H9 (cell line): ENCODE measurements at regions not wholly inside any gene's neighbourhood (a gene's known extent, or its start where the extent isn't known, plus 50 kb on each side); places are given as distances from the start of the nearest gene placed in this dataset.

Experiments
- DNase-seq: peaks from one replicate; pipeline ENCODE4 v3.0.0-alpha.2; 2017
- H2AFZ ChIP-seq: one replicate; pipeline ENCODE4 v1.6.1; 2013; ENCODE audit warnings: mild to moderate bottlenecking, low read length, control low read depth, moderate library complexity
- H2AK5ac ChIP-seq: 2 replicates; pipeline ENCODE4 v1.6.1; 2013; ENCODE audit warnings: low read length, control low read depth, mixed read lengths; ENCODE audit not compliant: insufficient read length
- H2BK120ac ChIP-seq: one replicate; pipeline ENCODE4 v1.6.1; 2013; ENCODE audit warnings: low read depth, mild to moderate bottlenecking, low read length, control low read depth, inconsistent platforms; ENCODE audit not compliant: poor library complexity, severe bottlenecking
- H2BK12ac ChIP-seq: 2 replicates; pipeline ENCODE4 v1.6.1; 2013; ENCODE audit warnings: low read length, control low read depth, mixed read lengths, low read depth; ENCODE audit not compliant: insufficient read length
- H2BK15ac ChIP-seq: 2 replicates; pipeline ENCODE4 v1.6.1; 2013; ENCODE audit warnings: low read depth, low read length, control low read depth
- H2BK20ac ChIP-seq: one replicate; pipeline ENCODE4 v1.6.1; 2013; ENCODE audit warnings: low read depth, mild to moderate bottlenecking, low read length, control low read depth, inconsistent platforms; ENCODE audit not compliant: poor library complexity, severe bottlenecking
- H2BK5ac ChIP-seq: 2 replicates; pipeline ENCODE4 v1.6.1; 2013; ENCODE audit warnings: low read length, control low read depth, mixed read lengths; ENCODE audit not compliant: insufficient read length
- H3K14ac ChIP-seq: 2 replicates; pipeline ENCODE4 v1.6.1; 2013; ENCODE audit warnings: low read length, control low read depth; ENCODE audit not compliant: insufficient read depth
- H3K18ac ChIP-seq: 2 replicates; pipeline ENCODE4 v1.6.1; 2013; ENCODE audit warnings: low read depth, mild to moderate bottlenecking, mixed read lengths, low read length, control low read depth; ENCODE audit not compliant: insufficient read length
- H3K23ac ChIP-seq: 2 replicates; pipeline ENCODE4 v1.6.1; 2013; ENCODE audit warnings: low read length, control low read depth, mixed read lengths, low read depth; ENCODE audit not compliant: insufficient read length
- H3K23me2 ChIP-seq: 2 replicates; pipeline ENCODE4 v1.6.1; 2013; ENCODE audit warnings: low read depth, mild to moderate bottlenecking, mixed read lengths, low read length, control low read depth; ENCODE audit not compliant: insufficient read length, poor library complexity, severe bottlenecking
- H3K27ac ChIP-seq: 2 replicates; pipeline ENCODE4 v1.5.1; 2013; ENCODE audit warnings: low read length, control low read depth, mixed read lengths, low read depth; ENCODE audit not compliant: insufficient read length
- H3K27me3 ChIP-seq: 2 replicates; pipeline ENCODE4 v1.6.1; 2013; ENCODE audit warnings: low read length, control low read depth, inconsistent platforms; ENCODE audit not compliant: insufficient read depth
- H3K4ac ChIP-seq: 2 replicates; pipeline ENCODE4 v1.6.1; 2013; ENCODE audit warnings: low read depth, mild to moderate bottlenecking, control low read depth, inconsistent platforms, low read length, moderate library complexity
- H3K4me1 ChIP-seq: 2 replicates; pipeline ENCODE4 v1.6.1; 2013; ENCODE audit warnings: low read length, control low read depth, inconsistent platforms; ENCODE audit not compliant: insufficient read depth
- H3K4me2 ChIP-seq: 2 replicates; pipeline ENCODE4 v1.6.1; 2013; ENCODE audit warnings: low read length, control low read depth, mixed read lengths; ENCODE audit not compliant: insufficient read length, insufficient read depth
- H3K56ac ChIP-seq: 2 replicates; pipeline ENCODE4 v1.6.1; 2013; ENCODE audit warnings: low read depth, mild to moderate bottlenecking, mixed read lengths, low read length, control low read depth; ENCODE audit not compliant: insufficient read length
- H3K79me1 ChIP-seq: 2 replicates; pipeline ENCODE4 v1.6.1; 2013; ENCODE audit warnings: low read depth, mild to moderate bottlenecking, moderate library complexity, low read length, control low read depth, inconsistent platforms; ENCODE audit not compliant: insufficient read depth, poor library complexity, severe bottlenecking
- H3K79me2 ChIP-seq: 2 replicates; pipeline ENCODE4 v1.6.1; 2013; ENCODE audit warnings: low read length, control low read depth, inconsistent platforms; ENCODE audit not compliant: insufficient read depth
- H3K9ac ChIP-seq: 2 replicates; pipeline ENCODE4 v1.6.1; 2013; ENCODE audit warnings: low read length, control low read depth, mixed read lengths; ENCODE audit not compliant: insufficient read length; ENCODE audit errors: extremely low read depth
- H3K9me3 ChIP-seq: one replicate; pipeline ENCODE4 v1.6.1; 2013; ENCODE audit warnings: low read depth, low read length, inconsistent platforms; ENCODE audit not compliant: control insufficient read depth
- H3T11ph ChIP-seq: one replicate; pipeline ENCODE4 v1.6.1; 2013; ENCODE audit warnings: mild to moderate bottlenecking, low read length, control low read depth, inconsistent platforms
- H4K20me1 ChIP-seq: one replicate; pipeline ENCODE4 v1.6.1; 2013; ENCODE audit not compliant: control insufficient read depth, insufficient read length, insufficient read depth
- H4K5ac ChIP-seq: 2 replicates; pipeline ENCODE4 v1.6.1; 2013; ENCODE audit warnings: low read depth, mild to moderate bottlenecking, mixed read lengths, low read length, control low read depth; ENCODE audit not compliant: insufficient read length
- H4K8ac ChIP-seq: replicated peaks from 2 replicates; pipeline ENCODE4 v1.6.1; 2013; ENCODE audit warnings: low read length, control low read depth, mixed read lengths, low read depth; ENCODE audit not compliant: insufficient read length
- H4K91ac ChIP-seq: 2 replicates; pipeline ENCODE4 v1.6.1; 2013; ENCODE audit warnings: low read depth, mild to moderate bottlenecking, moderate library complexity, mixed read lengths, low read length, control low read depth; ENCODE audit not compliant: insufficient read length
- H3K27ac Mint-ChIP-seq, 3 experiments: 2 replicates in 2 of 3; 3 replicates in 1 of 3; pipeline ENCODE4 v1.8.0; 2020 to 2021; ENCODE audit warnings: mixed read lengths in 3 of 3, mild to moderate bottlenecking in 1 of 3, moderate library complexity in 1 of 3
- H3K27me3 Mint-ChIP-seq: 2 replicates; pipeline ENCODE4 v1.8.0; 2021; ENCODE audit warnings: low read depth, mild to moderate bottlenecking, moderate library complexity, mixed read lengths
- H3K36me3 Mint-ChIP-seq, 3 experiments: 2 replicates in 2 of 3; 3 replicates in 1 of 3; pipeline ENCODE4 v1.8.0; 2020 to 2021; ENCODE audit warnings: low read depth in 3 of 3, mixed read lengths in 3 of 3; ENCODE audit not compliant: insufficient read depth in 1 of 3
- H3K4me1 Mint-ChIP-seq, 2 experiments: 2 replicates each; pipeline ENCODE4 v1.8.0; 2020; ENCODE audit warnings: mixed read lengths in 2 of 2
- H3K4me3 Mint-ChIP-seq, 2 experiments: 2 replicates in 1 of 2; 3 replicates in 1 of 2; pipeline ENCODE4 v1.8.0; 2020 to 2021; ENCODE audit warnings: mild to moderate bottlenecking in 2 of 2, mixed read lengths in 2 of 2, moderate library complexity in 1 of 2
- H3K9me3 Mint-ChIP-seq, 2 experiments: 2 replicates in 1 of 2; 3 replicates in 1 of 2; pipeline ENCODE4 v1.8.0; 2020; ENCODE audit warnings: mild to moderate bottlenecking in 2 of 2, mixed read lengths in 2 of 2, moderate library complexity in 1 of 2
- WGBS: extraction: QIAGEN DNeasy Blood & Tissue Kit; methylation state at CpG from one replicate; pipeline ENCODE4 v1.1.7; 2013; ENCODE audit warnings: missing lambda C conversion rate, low lambda C conversion rate, mixed read lengths; ENCODE audit not compliant: insufficient read length; ENCODE audit errors: extremely low coverage; 5-methylcytosine and 5-hydroxymethylcytosine counted together
- TF ChIP-seq, protein P1 (sequence below): fragments of 200-600 bp; sonication (generic); conservative IDR thresholded peaks from 3 replicates; pipeline ENCODE4 v1.8.0; 2021; ENCODE audit warnings: antibody characterized with exemption, mild to moderate bottlenecking

DNA sequence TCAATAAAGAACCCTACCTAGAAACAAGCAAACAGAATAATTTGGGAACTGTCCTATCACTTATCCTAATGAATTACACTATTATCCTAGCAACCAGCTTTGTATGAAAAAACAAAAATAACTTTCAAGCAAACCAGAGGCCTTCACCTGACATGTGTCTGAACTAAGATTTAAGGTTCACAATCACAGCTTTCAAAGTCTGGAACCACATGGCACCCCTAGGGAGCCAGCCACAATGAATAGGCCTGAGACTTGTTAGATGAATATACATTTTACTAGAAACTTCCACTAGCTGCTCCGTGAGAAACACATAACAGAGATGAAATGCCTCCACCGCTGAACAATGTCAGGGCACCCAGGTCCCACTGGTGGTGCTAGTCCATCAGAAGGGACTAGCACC lies 65.8 kb upstream of the CYP2D6 start:
- H2AK5ac ChIP-seq, result no peak overlapping the region
- H2BK15ac ChIP-seq, result no peak overlapping the region
- H3K23me2 ChIP-seq, result no peaks in the 10 kb centered on the region
- H2AFZ ChIP-seq, result no peak overlapping the region
- no peak overlapping the region for H3K14ac ChIP-seq
- H4K20me1 ChIP-seq, result peaks cover 2% of the 10 kb centered on the region
- Mint-ChIP-seq H3K4me3 (no peak overlapping the region), H3K27me3 (no peaks in the 10 kb centered on the region; the same call in 1 of the 2 replicates), H3K4me1 (peaks cover 41 to 48% of the 10 kb centered on the region in 2 experiments), H3K9me3 (no peaks in the 10 kb centered on the region), H3K27ac (no peak overlapping the region), H3K36me3 (peaks cover 6 to 15% (median 14%) of the 10 kb centered on the region in 3 experiments; a peak in 6 of 7 replicates)
- no peak overlapping the region for H3K18ac ChIP-seq
- H2BK5ac ChIP-seq, result no peak overlapping the region
- no peak for DNase-seq
- no peak overlapping the region for H3K9ac ChIP-seq
- no peak overlapping the region for H2BK20ac ChIP-seq
- H3K56ac ChIP-seq, result no peak overlapping the region
- H3K79me1 ChIP-seq, result peaks cover 26% of the 10 kb centered on the region
- H3K23ac ChIP-seq, result no peak overlapping the region
- H4K91ac ChIP-seq, result no peak overlapping the region
- peaks cover 22% of the 10 kb centered on the region; the same call in 1 of the 2 replicates for H3K79me2 ChIP-seq
- WGBS, result no CpG with 5 or more reads among the region's 2 CpGs
- no peak overlapping the region for H3K4ac ChIP-seq
- H2BK120ac ChIP-seq, result no peak overlapping the region
- TF ChIP-seq, protein P1, sequence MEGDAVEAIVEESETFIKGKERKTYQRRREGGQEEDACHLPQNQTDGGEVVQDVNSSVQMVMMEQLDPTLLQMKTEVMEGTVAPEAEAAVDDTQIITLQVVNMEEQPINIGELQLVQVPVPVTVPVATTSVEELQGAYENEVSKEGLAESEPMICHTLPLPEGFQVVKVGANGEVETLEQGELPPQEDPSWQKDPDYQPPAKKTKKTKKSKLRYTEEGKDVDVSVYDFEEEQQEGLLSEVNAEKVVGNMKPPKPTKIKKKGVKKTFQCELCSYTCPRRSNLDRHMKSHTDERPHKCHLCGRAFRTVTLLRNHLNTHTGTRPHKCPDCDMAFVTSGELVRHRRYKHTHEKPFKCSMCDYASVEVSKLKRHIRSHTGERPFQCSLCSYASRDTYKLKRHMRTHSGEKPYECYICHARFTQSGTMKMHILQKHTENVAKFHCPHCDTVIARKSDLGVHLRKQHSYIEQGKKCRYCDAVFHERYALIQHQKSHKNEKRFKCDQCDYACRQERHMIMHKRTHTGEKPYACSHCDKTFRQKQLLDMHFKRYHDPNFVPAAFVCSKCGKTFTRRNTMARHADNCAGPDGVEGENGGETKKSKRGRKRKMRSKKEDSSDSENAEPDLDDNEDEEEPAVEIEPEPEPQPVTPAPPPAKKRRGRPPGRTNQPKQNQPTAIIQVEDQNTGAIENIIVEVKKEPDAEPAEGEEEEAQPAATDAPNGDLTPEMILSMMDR, result no peak
- H3T11ph ChIP-seq, result no peak overlapping the region
- no peak overlapping the region for H4K8ac ChIP-seq
- no peaks in the 10 kb centered on the region for H3K27me3 ChIP-seq
- H3K9me3 ChIP-seq, result no peaks in the 10 kb centered on the region
- no peak overlapping the region for H3K27ac ChIP-seq
- no peak overlapping the region for H4K5ac ChIP-seq
- no peak overlapping the region for H2BK12ac ChIP-seq
- peaks cover 2% of the 10 kb centered on the region for H3K4me1 ChIP-seq
- H3K4me2 ChIP-seq, result no peak overlapping the region
